ENCODE measurements at regions not wholly inside any gene's neighbourhood (a gene's known extent, or its start where the extent isn't known, plus 50 kb on each side); places are given as distances from the start of the nearest gene placed in this dataset.

DNA sequence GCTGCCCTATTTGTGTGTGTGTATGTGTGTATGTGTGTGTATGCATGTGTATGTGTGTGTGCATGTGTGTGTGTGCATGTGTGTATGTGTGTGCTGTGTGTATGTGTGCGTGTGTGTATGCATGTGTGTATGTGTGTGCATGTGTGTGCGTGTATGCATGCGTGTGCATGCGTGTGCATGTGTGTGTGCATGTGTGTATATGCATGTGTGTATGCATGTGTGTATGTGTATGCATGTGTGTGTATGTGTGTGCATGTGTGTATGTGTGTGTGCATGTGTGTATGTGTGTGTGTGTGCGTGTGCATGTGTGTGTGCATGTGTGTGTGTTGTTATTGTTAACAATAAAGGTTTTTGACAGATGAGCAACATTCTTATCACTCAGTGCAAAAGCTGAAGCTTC is 110.8 kb upstream of the HES1 start:
- no peak for DNase-seq (ENCODE audit: low read depth, low spot score)
- H3K4me3 ChIP-seq (ENCODE audit: low read depth, low read length), result no peak overlapping the region
- TF ChIP-seq, protein P1, sequence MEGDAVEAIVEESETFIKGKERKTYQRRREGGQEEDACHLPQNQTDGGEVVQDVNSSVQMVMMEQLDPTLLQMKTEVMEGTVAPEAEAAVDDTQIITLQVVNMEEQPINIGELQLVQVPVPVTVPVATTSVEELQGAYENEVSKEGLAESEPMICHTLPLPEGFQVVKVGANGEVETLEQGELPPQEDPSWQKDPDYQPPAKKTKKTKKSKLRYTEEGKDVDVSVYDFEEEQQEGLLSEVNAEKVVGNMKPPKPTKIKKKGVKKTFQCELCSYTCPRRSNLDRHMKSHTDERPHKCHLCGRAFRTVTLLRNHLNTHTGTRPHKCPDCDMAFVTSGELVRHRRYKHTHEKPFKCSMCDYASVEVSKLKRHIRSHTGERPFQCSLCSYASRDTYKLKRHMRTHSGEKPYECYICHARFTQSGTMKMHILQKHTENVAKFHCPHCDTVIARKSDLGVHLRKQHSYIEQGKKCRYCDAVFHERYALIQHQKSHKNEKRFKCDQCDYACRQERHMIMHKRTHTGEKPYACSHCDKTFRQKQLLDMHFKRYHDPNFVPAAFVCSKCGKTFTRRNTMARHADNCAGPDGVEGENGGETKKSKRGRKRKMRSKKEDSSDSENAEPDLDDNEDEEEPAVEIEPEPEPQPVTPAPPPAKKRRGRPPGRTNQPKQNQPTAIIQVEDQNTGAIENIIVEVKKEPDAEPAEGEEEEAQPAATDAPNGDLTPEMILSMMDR (IDR thresholded peaks at IDR 0.05; ENCODE audit: low read depth, low read length), result no peak
- in situ Hi-C loops (cut with HindIII; ENCODE audit: low sequenced_read_pairs), result no loop called here

DNA sequence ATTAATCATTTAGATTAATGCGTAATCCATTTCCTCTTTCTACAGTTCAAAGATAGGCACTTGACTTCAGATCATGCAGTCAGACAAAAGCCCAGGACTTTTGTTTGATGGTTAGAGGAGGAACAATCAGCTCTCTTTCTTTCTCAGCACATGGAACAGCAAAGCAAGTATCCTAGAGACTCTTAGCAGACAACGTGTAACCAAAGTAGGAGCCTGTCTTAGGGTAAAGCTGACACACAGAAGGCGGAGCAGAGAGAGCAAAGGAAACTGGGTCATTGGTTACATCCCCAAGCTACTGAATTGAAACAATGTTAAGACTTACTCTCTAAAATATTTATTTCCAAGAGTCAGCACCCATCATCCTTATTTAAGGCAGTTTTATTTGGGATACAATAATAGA is 110.0 kb upstream of the HES1 start:
- TF ChIP-seq, protein P1 (IDR thresholded peaks at IDR 0.05; ENCODE audit: low read depth, low read length), result no peak
- in situ Hi-C loops (cut with HindIII; ENCODE audit: low sequenced_read_pairs), result no loop called here
- no peak for DNase-seq (ENCODE audit: low read depth, low spot score)
- no peak overlapping the region for H3K4me3 ChIP-seq (ENCODE audit: low read depth, low read length)

DNA sequence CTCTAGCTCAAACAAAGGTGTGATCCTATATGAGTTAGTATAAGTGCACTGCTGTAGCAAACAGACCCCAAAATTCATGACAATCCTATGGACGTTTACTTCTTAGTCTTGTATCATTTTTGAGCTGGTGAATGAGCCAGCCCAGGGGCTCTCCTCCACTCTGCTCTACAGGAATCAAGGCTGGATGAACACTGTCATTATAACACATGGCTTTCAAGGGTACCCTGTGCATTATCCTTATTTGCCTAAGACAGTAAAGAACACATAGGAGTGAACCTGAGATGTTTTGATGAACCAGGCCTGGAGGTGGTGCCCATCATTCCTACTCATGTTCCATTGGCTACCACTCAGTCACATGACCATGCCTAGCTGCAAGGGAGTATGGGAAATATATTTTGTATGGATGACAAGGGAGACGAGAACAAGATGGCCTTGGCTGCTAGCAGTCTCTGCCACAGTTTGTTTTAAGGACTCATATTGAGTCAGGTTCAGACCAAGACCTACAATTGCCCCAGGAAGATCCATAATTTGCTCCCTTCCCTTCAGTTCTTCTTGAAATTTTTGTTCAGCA is 107.4 kb upstream of the HES1 start:
- in situ Hi-C loops (cut with HindIII; ENCODE audit: low sequenced_read_pairs), result no loop called here
- TF ChIP-seq, protein P1 (IDR thresholded peaks at IDR 0.05; ENCODE audit: low read depth, low read length), result no peak
- no peak overlapping the region for H3K4me3 ChIP-seq (ENCODE audit: low read depth, low read length)
- DNase-seq (ENCODE audit: low read depth, low spot score), result no peak

DNA sequence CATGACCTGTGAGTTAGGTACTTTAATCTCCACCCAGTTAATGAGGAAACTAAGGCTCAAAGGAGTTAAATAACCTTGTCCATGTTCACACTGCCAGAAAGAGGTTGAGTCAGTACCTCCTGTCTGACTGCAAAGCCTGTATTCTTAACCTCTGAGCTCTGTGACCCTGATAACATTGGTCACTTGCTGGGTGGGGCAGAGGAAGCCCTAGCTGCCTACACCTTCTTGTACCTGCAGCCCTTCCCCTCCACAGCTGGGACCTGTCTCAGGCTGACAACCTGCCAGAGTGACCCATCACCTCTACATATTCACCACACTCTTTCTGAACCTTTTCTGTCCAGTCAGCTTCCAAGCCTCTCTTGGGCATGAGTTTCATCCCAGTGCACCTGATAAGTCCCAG is 106.1 kb upstream of the HES1 start:
- in situ Hi-C loops (cut with HindIII; ENCODE audit: low sequenced_read_pairs), result no loop called here
- no peak overlapping the region for H3K4me3 ChIP-seq (ENCODE audit: low read depth, low read length)
- TF ChIP-seq, protein P1 (IDR thresholded peaks at IDR 0.05; ENCODE audit: low read depth, low read length), result no peak
- no peak for DNase-seq (ENCODE audit: low read depth, low spot score)

DNA sequence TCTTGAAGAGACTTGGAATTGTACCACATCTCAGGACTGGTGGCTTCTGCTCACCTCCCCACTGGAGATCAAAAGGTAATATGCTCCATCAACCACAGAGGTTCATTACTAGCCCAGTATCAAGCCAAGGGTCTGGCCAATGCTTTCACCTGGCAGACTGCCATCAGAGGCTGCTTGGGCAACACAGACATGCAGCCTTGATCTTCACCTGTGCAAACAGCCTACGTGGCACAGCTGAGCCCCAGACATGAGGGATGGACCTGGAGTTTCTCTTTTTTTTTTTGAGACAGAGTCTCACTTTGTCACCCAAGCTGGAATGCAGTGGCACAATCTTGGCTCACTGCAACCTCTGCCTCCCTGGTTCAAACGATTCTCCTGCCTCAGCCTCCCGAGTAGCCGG is 105.6 kb upstream of the HES1 start:
- H3K4me3 ChIP-seq (ENCODE audit: low read depth, low read length), result no peak overlapping the region
- in situ Hi-C loops (cut with HindIII; ENCODE audit: low sequenced_read_pairs), result no loop called here
- DNase-seq (ENCODE audit: low read depth, low spot score), result no peak
- TF ChIP-seq, protein P1 (IDR thresholded peaks at IDR 0.05; ENCODE audit: low read depth, low read length), result no peak

DNA sequence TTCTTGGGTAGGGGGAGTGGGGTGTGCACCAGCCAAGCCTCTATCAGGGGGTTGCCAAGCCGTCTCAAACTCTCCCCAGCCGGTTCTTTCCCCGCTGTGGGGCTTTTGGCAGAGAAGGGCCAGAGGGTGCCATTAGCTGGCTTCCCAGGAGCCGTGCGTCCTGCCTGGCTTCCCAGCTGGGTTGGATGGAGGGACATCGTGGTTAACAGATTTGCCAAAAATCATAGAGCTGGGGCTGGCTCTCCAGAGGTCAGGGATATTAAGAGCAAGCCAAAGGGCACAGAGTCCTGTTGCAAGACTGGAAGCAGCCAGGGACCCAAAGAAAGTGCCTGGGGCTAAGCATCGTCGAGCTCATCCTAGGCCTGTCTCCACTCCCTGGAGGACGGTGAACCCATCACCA is 104.6 kb upstream of the HES1 start:
- H3K4me3 ChIP-seq (ENCODE audit: low read depth, low read length), result no peak overlapping the region
- in situ Hi-C loops (cut with HindIII; ENCODE audit: low sequenced_read_pairs), result no loop called here
- TF ChIP-seq, protein P1 (IDR thresholded peaks at IDR 0.05; ENCODE audit: low read depth, low read length), result no peak
- no peak for DNase-seq (ENCODE audit: low read depth, low spot score)

Data from astrocyte of the spinal cord (primary cell).